Activated CD4-positive, alpha-beta memory T cell treated with anti-CD3 and anti-CD28 coated beads for 36 hours (primary cell): ENCODE measurements at regions not wholly inside any gene's neighbourhood (a gene's known extent, or its start where the extent isn't known, plus 50 kb on each side); places are given as distances from the start of the nearest gene placed in this dataset.

Experiments used
- CTCF ChIA-PET: fragments of 350-600 bp; sonication (Branson Sonifier 250); formaldehyde crosslinking; loops from one replicate; lab custom pipeline; 2021; ENCODE audit warnings: antibody characterized with exemption, inconsistent platforms; lab: Charles Lee
- POLR2A ChIA-PET: fragments of 350-600 bp; sonication (Branson Sonifier 250); formaldehyde crosslinking; loops from one replicate; lab custom pipeline; 2021; ENCODE audit warnings: antibody characterized with exemption; lab: Charles Lee
- DNase-seq: peaks from one replicate; pipeline ENCODE4 v3.0.0-alpha.2; 2020
- H3K27ac Mint-ChIP-seq: one replicate; pipeline ENCODE4 v1.8.0; 2021; ENCODE audit warnings: mixed read lengths
- H3K27me3 Mint-ChIP-seq: one replicate; pipeline ENCODE4 v1.8.0; 2021; ENCODE audit warnings: mixed read lengths
- H3K36me3 Mint-ChIP-seq: one replicate; pipeline ENCODE4 v1.8.0; 2021; ENCODE audit warnings: mixed read lengths
- H3K4me1 Mint-ChIP-seq: one replicate; pipeline ENCODE4 v1.8.0; 2021; ENCODE audit warnings: low read depth, mixed read lengths
- H3K4me3 Mint-ChIP-seq: one replicate; pipeline ENCODE4 v1.8.0; 2021; ENCODE audit warnings: mild to moderate bottlenecking, mixed read lengths
- H3K9me3 Mint-ChIP-seq: one replicate; pipeline ENCODE4 v1.8.0; 2021; ENCODE audit warnings: mixed read lengths
- intact Hi-C: fragments of 100-400 bp; cut with micrococcal nuclease; formaldehyde crosslinking; loops from one replicate; pipeline ENCODE4 v1.15.1; 2023

GRCh38 chrX:80229626-80230025, 190.6 kb upstream of the TENT5D start:
- H3K4me3 Mint-ChIP-seq: no peak overlapping the region

GRCh38 chrX:80237072-80237471, 183.2 kb upstream of the TENT5D start:
- POLR2A ChIA-PET: no interaction called here
- Mint-ChIP-seq H3K4me1 (no peaks in the 10 kb centered on the region), H3K9me3 (no peaks in the 10 kb centered on the region), H3K36me3 (no peaks in the 10 kb centered on the region), H3K4me3 (no peak overlapping the region), H3K27ac (no peak overlapping the region), H3K27me3 (no peaks in the 10 kb centered on the region)
- intact Hi-C loops: no loop called here
- CTCF ChIA-PET: no interaction called here
- DNase-seq: no peak

More at GRCh38 chrX:80229626-80230025, 190.6 kb upstream of the TENT5D start:
- no peak for DNase-seq
- Mint-ChIP-seq H3K4me1 (no peaks in the 10 kb centered on the region), H3K9me3 (no peaks in the 10 kb centered on the region), H3K27me3 (no peaks in the 10 kb centered on the region), H3K36me3 (no peaks in the 10 kb centered on the region), H3K27ac (no peak overlapping the region)
- CTCF ChIA-PET: no interaction called here
- POLR2A ChIA-PET: no interaction called here
- intact Hi-C loops: no loop called here

- POLR2A ChIA-PET: no interaction called here
- H3K27ac Mint-ChIP-seq: no peak overlapping the region
- H3K4me3 Mint-ChIP-seq: no peak overlapping the region
- intact Hi-C loops: no loop called here
- no peak for DNase-seq
- H3K27me3 Mint-ChIP-seq: no peaks in the 10 kb centered on the region
- CTCF ChIA-PET: no interaction called here
- H3K36me3 Mint-ChIP-seq: no peaks in the 10 kb centered on the region
- no peaks in the 10 kb centered on the region for H3K4me1 Mint-ChIP-seq
- no peaks in the 10 kb centered on the region for H3K9me3 Mint-ChIP-seq
These were observed 174.0 kb upstream of the TENT5D start for GRCh38 chrX:80246271-80246670.

- no peaks in the 10 kb centered on the region for H3K27me3 Mint-ChIP-seq
- no peak overlapping the region for H3K4me3 Mint-ChIP-seq
- H3K4me1 Mint-ChIP-seq: no peaks in the 10 kb centered on the region
- H3K36me3 Mint-ChIP-seq: no peaks in the 10 kb centered on the region
- H3K9me3 Mint-ChIP-seq: no peaks in the 10 kb centered on the region
- DNase-seq: no peak
- intact Hi-C loops: no loop called here
- H3K27ac Mint-ChIP-seq: no peak overlapping the region
- ChIA-PET CTCF (no interaction called here), POLR2A (no interaction called here)
These were observed 154.0 kb upstream of the TENT5D start for GRCh38 chrX:80266287-80266686.

GRCh38 chrX:80266979-80267378, 153.3 kb upstream of the TENT5D start:
- Mint-ChIP-seq H3K4me3 (no peak overlapping the region), H3K27ac (no peak overlapping the region), H3K36me3 (no peaks in the 10 kb centered on the region), H3K9me3 (no peaks in the 10 kb centered on the region), H3K27me3 (no peaks in the 10 kb centered on the region), H3K4me1 (no peaks in the 10 kb centered on the region)
- ChIA-PET CTCF (no interaction called here), POLR2A (no interaction called here)
- no peak for DNase-seq
- intact Hi-C loops: no loop called here

GRCh38 chrX:80267790-80268189, 152.5 kb upstream of the TENT5D start:
- Mint-ChIP-seq H3K9me3 (no peaks in the 10 kb centered on the region), H3K36me3 (no peaks in the 10 kb centered on the region), H3K27me3 (no peaks in the 10 kb centered on the region), H3K27ac (no peak overlapping the region), H3K4me1 (no peaks in the 10 kb centered on the region), H3K4me3 (no peak overlapping the region)
- DNase-seq: no peak
- ChIA-PET POLR2A (no interaction called here), CTCF (no interaction called here)
- intact Hi-C loops: no loop called here

GRCh38 chrX:80282535-80282934, 137.7 kb upstream of the TENT5D start:
- ChIA-PET CTCF (interaction anchor here (0.6 kb wide), 1 partner anchor 233 kb away, joined by 3 read pairs; no protein-coding TSS in a partner anchor), POLR2A (no interaction called here)
- Mint-ChIP-seq H3K4me1 (no peaks in the 10 kb centered on the region), H3K36me3 (no peaks in the 10 kb centered on the region), H3K27ac (no peak overlapping the region), H3K9me3 (no peaks in the 10 kb centered on the region), H3K4me3 (no peak overlapping the region), H3K27me3 (no peaks in the 10 kb centered on the region)
- DNase-seq: no peak
- intact Hi-C loops: no loop called here

- Mint-ChIP-seq H3K9me3 (no peaks in the 10 kb centered on the region), H3K36me3 (no peaks in the 10 kb centered on the region), H3K4me1 (no peaks in the 10 kb centered on the region), H3K4me3 (no peak overlapping the region), H3K27me3 (no peaks in the 10 kb centered on the region), H3K27ac (no peak overlapping the region)
- DNase-seq: peak; percentile 8
- CTCF ChIA-PET: no interaction called here
- POLR2A ChIA-PET: no interaction called here
- intact Hi-C loops: no loop called here
These were observed 135.0 kb upstream of the TENT5D start for GRCh38 chrX:80285131-80285773.

GRCh38 chrX:80290834-80291233, 129.4 kb upstream of the TENT5D start:
- ChIA-PET CTCF (no interaction called here), POLR2A (no interaction called here)
- Mint-ChIP-seq H3K36me3 (no peaks in the 10 kb centered on the region), H3K9me3 (peaks cover 3% of the 10 kb centered on the region), H3K4me1 (no peaks in the 10 kb centered on the region), H3K4me3 (no peak overlapping the region), H3K27me3 (no peaks in the 10 kb centered on the region), H3K27ac (no peak overlapping the region)
- DNase-seq: no peak
- intact Hi-C loops: no loop called here

GRCh38 chrX:80293354-80293753, 126.9 kb upstream of the TENT5D start:
- Mint-ChIP-seq H3K36me3 (no peaks in the 10 kb centered on the region), H3K4me3 (no peak overlapping the region), H3K4me1 (no peaks in the 10 kb centered on the region), H3K27ac (no peak overlapping the region), H3K9me3 (peaks cover 5% of the 10 kb centered on the region), H3K27me3 (no peaks in the 10 kb centered on the region)
- ChIA-PET CTCF (no interaction called here), POLR2A (no interaction called here)
- DNase-seq: no peak
- intact Hi-C loops: no loop called here

- H3K4me1 Mint-ChIP-seq: no peaks in the 10 kb centered on the region
- ChIA-PET POLR2A (no interaction called here), CTCF (no interaction called here)
- H3K27me3 Mint-ChIP-seq: no peaks in the 10 kb centered on the region
- no peaks in the 10 kb centered on the region for H3K9me3 Mint-ChIP-seq
- no peaks in the 10 kb centered on the region for H3K36me3 Mint-ChIP-seq
- no peak overlapping the region for H3K27ac Mint-ChIP-seq
- DNase-seq: no peak
- H3K4me3 Mint-ChIP-seq: no peak overlapping the region
- intact Hi-C loops: no loop called here
These were observed 114.2 kb upstream of the TENT5D start for GRCh38 chrX:80306007-80306406.

GRCh38 chrX:80312448-80312847, 107.8 kb upstream of the TENT5D start:
- no peaks in the 10 kb centered on the region for H3K4me1 Mint-ChIP-seq
- ChIA-PET CTCF (no interaction called here), POLR2A (no interaction called here)
- H3K9me3 Mint-ChIP-seq: no peaks in the 10 kb centered on the region
- H3K36me3 Mint-ChIP-seq: no peaks in the 10 kb centered on the region
- intact Hi-C loops: no loop called here
- no peak overlapping the region for H3K4me3 Mint-ChIP-seq
- no peak for DNase-seq
- H3K27ac Mint-ChIP-seq: no peak overlapping the region
- H3K27me3 Mint-ChIP-seq: no peaks in the 10 kb centered on the region

GRCh38 chrX:80316526-80316925, 103.7 kb upstream of the TENT5D start:
- no peaks in the 10 kb centered on the region for H3K36me3 Mint-ChIP-seq
- H3K9me3 Mint-ChIP-seq: peaks cover 3% of the 10 kb centered on the region
- DNase-seq: no peak
- intact Hi-C loops: no loop called here
- POLR2A ChIA-PET: no interaction called here
- H3K27ac Mint-ChIP-seq: no peak overlapping the region
- CTCF ChIA-PET: no interaction called here
- H3K4me3 Mint-ChIP-seq: no peak overlapping the region
- no peaks in the 10 kb centered on the region for H3K27me3 Mint-ChIP-seq
- no peaks in the 10 kb centered on the region for H3K4me1 Mint-ChIP-seq
